Left hindlimb (tissue), 1 donor: ENCODE measurements at regions not wholly inside any gene's neighbourhood (a gene's known extent, or its start where the extent isn't known, plus 50 kb on each side); places are given as distances from the start of the nearest gene placed in this dataset.
"Not testable (repeated sequence)": the region's sequence is repeated elsewhere in the genome, so short reads cannot be mapped to it uniquely, and the experiment has no call there.

Source experiments
- DNase-seq: peaks from one replicate; pipeline ENCODE4 v3.0.0-alpha.2; 2018

DNA sequence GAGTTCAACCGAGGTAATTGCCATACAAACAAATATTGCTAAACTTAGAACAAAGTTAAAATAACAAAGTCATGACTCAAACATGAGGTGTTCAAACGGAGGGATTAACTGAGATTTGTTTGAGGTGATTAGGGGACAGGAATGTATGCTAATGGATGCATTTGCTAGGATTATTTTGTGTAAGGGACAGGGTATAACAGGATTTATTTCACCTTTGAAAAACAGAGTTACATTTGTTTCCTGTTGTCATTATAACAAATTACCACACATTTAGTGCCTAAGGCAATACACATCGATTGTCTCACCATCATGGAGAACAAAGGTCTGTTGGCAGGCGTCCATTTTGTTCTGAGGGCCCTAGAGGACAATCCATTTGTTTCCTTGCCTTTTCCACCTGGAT lies 304.3 kb upstream of the CNTNAP5 start:
- no peak for DNase-seq

DNA sequence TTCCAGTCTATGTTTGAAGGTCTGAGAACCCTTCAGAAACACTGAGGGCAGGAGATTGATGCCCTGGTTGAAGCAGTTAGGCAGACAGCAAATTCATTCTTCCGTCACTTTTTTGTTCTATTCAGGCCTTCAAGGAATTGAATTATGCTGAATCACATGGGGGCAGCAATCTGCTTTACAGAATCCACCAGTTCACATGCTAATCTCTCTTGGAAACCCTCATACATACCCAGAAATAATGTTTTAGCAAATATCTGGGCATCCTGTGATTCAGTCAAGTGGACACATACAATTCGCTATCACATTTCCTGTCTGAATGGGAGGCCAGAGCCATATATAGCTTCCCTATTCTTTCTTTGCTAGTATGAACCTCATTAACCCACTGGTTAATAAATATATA lies 301.4 kb upstream of the CNTNAP5 start:
- no peak for DNase-seq

DNA sequence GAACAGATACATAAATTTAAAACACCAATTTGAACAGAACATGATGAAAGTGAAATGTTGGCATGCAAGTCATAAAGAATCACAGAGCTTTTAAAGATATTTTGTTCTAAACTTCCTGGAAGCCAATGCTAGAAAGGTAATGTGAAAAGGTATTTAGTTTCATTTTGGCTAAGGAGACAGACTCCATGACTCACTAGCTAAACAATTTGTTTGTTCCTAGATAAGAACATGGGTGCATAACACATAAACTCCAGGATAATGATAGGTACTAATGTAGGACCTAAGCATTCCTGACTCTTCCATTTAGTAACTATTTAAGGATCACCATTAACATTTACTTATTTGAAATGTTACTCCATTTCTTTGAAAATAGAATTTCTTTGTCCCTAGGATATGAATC lies 292.5 kb upstream of the CNTNAP5 start:
- DNase-seq, result no peak

DNA sequence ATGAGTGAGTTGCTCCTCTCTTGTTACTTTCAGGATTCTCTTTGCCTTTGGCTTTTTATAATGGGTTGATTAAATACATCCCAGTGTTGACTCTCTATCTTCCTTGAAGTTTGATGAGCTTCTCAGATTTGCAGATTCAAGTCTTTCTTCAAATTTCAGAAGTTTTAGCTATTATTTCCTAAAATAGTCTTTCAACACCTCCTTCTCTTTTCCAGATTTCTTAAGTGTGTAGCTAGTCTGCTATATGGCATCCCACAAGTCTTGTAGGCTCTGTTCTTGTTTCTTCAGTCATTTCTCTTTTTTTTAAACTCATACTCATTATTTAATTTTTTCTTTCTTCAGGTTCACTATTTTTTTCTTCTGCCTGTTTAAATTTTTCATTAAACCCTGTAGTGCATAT lies 287.7 kb upstream of the CNTNAP5 start:
- DNase-seq, result no peak

DNA sequence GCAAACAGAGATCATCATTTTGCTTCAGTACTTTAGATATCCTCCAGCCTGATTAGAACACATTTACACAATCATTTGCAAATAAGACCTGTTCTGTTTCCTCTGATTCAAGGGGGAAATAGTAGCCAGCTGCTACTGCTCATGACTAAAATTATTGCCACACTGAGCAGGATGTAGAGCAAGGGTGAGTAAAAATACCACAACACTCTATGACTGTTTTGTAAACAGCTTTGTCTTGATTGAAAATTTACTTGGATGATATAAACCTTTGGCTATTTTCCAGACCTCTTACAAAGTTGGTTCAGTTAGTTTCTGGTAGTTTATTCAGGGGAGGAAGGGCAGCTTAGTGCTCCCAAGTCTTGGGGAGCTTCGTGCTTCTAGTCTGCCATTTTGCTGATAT lies 286.4 kb upstream of the CNTNAP5 start:
- no peak for DNase-seq

DNA sequence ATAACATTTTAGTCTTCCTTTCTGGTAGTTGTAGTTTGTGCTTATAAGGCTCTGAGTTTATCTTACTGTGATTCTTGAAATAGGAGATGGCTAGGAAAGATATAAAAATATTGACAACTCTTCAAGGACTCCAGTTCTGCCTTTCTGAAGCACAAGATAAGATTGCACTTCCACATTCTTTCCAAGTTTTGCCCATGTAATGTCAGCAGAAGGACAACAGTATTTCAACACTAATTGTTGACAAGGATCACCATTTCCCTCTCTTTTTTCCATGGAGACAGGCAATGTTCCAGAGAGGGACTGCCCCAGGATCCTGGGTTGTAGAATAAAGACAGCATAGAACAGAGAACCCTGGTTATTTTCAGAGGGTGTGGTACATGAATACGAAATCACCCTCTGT lies 279.1 kb upstream of the CNTNAP5 start:
- no peak for DNase-seq

DNA sequence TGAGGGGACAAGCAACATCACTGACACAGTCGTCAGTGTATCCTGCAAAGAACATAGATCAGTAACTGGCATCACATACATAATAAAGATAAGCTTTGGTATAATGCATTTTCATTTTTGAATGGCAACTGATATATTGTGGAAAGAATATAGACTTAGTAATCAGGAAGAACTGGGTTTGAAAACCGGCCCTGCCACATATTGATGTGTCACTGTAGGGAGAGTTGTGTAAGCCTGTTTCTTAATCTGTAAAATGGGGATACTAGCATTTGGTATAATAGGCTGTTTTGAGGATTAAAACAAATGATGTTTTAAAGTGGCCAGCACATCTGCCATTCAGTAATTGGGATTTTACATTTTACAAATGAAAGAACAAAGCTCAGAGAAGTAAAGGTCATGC lies 277.8 kb upstream of the CNTNAP5 start:
- DNase-seq, result no peak

DNA sequence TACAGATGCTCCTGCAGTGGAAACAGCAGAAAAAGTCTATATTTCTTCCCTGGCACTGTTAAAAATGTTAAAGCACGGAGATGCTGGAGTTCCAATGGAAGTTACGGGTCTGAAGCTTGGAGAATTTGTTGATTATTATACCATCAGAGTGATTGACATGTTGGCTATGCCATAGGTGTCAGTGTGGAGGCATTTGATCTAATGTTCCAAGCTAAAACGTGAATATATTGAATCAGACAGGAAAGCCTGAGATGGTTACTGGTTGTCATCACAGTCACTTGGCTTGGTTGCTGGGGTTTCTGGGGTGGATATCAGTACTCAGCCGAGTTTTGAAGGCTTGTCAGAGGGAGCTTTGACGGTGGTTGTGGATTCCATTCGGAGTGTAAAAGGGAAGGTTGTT lies 262.9 kb upstream of the CNTNAP5 start:
- no peak for DNase-seq

DNA sequence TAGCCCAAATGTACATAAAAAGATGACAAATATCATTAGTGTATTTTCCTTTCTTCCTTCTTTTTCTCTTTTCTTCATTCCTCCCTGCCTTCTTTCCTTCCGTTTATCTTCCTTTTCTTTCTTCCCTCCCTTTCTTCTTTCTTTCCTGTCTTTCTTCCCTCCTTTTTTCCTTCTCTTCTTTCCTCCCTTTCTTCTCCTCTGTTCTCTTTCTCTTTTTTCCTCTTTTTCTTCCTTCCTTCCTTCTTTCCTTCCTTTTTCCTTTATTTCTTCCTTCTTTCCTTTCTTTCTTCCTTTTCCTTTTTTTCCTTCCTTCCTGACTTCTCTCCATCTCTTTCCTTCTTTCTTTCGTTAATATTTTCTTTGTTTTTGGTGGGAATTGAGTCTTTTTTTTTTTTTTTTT lies 256.9 kb upstream of the CNTNAP5 start:
- no peak for DNase-seq

DNA sequence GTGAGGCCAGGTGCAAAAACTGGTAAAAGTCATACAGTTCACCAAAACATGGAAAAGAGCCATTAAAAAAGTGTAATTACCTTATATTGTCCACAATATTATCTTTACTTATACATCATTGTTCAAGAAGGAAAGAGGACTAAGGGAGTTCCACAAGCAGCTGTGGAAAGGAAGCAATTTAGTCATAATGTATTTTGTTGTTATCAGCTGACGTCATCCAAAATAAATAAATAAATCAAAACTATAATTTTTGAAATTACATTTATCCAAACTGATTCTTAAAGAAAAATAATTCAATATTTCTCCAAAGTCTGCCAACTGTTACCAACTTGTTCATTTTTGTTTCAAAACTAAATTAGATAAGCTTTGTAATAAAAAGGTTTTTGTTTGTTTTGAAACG lies 256.1 kb upstream of the CNTNAP5 start:
- DNase-seq, result no peak

DNA sequence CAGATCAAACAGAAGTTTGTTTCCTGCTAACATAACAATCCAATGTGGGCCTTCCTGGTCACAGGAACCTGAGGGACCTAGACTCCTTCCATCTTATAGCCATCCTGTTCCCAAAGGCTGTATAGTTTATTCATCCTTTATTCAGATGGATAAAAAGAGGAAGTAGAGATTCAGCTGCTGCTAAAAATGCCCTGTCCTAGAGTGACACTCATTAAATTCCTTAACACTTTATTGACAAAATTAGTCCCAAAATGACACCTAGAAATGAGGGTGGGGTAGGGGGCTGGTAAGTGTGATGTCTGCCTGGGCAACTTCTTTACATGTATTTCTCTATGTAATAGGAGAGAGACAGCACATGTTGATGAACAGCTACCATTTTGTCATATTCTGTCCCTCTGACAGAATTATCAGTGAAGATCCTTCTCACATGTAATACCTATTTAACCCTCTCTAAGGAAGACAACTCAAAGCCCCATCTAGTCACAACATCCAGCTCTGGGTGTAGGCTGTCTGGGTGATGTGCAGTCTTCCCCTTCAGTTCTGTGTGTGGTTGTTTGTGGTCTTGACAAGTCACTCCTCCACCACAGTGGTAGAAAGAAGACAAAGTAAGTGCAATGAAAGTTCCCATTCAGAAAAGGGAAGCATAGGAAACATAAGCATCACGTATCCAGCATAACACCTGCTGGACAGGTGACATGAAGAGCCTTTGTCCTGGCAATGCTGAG lies 253.9 kb upstream of the CNTNAP5 start:
- no peak for DNase-seq

DNA sequence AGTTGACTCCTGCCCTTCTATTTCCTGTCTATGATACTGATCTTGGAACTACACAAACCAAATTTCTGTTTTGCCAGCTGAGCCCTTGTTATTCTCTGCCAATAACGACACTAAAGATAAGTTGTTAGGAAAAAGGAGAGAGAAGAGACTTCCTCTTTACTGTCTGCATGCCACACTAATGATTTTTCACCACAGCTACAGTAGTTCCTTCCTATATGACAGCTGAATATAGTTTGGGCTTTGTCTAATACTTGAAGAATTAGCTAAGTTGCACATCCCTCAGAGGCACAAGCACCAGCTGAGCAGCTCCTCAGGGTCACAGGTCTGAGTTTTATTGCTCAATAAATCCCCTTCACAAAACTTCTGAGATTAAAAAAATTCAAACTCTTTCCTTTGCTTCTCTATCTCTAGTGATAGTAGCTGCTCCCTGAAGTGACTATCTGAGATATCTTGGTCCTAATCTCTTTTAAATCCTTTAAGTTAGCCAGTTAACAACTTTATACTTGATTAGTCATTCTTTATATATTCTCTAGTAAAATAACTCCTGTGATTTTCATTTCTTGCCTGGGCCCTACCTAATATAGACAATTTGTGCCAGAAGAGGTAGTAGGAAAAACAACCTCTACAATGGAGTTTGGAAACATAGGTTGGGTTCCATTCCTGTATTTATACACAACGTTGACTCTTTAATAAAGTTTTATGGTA lies 253.0 kb upstream of the CNTNAP5 start:
- no peak for DNase-seq

DNA sequence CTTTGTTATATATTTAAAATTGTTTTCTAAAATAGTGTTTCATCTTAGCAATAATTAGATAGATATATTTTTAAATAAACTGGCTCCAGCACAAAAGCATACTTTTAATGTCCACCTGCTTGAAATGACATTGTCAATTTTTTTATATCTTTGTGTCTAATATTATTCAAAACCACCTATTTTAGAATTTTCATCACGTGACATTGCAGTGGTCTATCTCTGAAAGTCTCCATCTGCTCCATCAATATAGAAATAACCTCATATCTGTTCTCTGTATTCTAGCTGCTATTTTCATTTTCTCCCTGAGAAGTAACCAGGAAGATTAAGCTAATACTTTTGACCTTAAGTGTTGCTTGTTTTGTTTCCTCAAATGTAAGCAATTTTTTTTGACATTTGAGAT lies 248.0 kb upstream of the CNTNAP5 start:
- no peak for DNase-seq

DNA sequence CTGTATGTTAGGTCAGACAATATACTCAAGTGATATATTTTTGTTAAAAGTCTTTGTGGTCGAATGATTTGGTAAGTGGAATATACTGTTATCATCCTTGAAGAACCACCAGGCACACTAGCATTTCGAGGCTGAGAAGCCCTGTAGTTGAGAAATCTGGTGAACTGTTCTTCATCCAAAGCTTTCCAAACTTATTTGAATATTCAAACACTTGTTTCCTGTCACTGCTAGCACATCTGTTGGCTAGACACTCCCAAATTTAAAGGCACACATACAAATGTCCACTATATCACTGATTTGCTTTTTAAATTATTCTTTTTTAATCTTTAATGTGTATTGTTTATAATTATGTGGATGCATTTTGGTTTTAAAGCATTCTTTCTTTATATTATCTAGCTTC lies 241.9 kb upstream of the CNTNAP5 start:
- no peak for DNase-seq

DNA sequence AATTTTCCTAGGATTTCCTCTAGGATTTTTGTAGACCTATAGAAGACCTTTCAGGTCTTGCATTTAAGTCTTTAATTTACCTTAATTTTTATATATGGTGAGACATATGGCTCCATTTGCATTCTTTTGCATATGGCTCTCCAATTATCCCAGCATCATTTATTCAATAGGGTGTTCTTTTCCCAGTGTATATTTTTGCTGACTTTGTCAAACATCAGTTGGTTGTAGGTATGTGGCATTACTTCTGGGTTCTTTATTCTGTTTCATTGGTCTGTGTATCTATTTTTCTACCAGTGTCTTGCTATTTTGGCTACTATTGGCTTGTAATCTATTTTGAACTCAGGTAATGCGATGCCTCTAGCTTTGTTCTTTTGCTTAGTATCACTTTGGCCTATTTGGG lies 239.8 kb upstream of the CNTNAP5 start:
- no peak for DNase-seq

DNA sequence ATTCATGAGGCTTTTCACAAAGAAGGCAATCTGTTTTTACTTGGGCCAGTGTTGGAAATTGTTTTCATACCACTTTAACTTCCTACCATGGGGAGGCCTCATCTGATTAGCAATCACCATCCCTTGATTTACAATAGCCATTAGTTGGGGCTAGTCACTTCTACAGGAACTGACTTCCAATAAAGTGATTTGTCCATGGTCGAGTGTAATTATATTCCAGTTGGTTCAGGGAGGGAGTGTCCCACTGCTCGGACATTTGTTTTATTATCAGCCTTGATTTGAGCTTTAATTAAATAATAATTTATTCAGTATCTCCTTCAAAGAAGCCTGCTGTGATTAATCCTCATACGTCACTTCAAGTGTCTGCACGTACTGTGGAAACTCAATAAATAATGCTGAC lies 233.9 kb upstream of the CNTNAP5 start:
- DNase-seq, result no peak

DNA sequence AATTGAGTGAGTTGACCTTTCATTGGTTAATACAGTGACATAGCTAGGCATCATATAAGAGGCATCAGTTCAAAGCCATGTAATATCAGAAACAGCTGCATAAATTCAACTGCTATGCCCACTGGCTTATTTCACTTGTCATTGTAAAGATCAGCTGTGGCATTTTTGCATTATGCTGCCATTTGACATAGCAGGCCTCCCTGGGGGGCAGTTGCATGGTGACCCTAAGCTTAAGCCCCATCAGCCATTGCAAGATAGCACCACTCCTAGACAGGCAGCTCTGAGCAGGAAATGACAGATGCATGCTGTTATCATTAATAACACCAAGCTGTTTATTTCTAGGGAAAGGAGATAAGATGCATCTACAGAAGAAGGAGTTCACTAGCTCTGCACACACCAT lies 233.4 kb upstream of the CNTNAP5 start:
- no peak for DNase-seq

DNA sequence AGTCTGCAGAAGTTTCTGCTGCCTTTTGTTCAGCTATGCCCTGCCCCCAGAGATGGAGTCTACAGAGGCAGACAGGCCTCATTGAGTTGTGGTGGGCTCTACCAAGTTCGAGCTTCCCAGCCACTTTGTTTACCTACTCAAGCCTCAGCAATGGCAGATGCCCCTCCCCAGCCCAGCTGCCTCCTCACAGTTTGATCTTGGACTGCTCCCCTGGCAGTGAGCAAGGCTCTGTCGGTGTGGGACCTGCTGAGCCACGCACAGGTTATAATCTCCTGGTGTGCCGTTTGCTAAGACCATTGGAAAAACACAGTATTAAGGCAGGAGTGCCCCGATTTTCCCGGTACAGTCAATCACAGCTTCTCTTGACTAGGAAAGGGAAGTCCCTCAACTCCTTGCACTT lies 221.0 kb upstream of the CNTNAP5 start:
- not testable (repeated sequence) for DNase-seq

DNA sequence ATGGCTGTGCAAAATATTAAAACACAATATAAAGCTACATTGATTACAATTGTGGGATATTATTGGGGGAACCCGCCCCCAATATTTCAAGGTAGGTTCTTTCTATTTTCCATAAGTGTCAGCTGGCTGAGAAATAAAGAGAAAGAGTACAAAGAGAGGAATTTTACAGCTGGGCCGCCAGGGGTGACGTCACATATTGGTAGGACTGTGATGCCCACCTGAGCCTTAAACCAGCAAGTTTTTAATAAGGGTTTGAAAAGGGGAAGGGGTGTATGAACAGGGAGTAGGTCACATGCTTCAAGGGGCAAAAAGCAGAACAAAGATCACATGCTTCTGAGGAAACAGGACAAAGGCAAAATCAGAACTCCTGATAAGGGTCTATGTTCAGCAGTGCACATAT lies 219.3 kb upstream of the CNTNAP5 start:
- DNase-seq, result not testable (repeated sequence)

DNA sequence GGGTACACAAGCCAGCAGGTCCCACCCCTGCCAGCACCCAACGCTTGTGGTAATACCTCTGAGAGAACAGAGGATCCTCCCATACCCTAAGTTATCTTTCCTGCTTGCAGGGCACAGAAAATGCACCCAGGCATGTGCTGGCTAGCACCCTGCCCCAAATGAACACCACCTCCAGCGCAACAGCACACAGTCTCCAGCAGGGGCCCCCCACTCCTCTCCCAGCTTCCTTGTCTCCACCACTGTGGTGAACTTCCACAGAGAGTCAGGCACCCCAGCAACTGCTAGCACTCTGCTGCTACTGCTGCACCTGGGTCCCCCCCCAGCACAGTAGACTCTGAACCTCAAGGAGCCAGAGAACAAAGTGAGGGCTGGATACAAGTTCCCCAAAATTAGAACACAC lies 216.8 kb upstream of the CNTNAP5 start:
- no peak for DNase-seq

DNA sequence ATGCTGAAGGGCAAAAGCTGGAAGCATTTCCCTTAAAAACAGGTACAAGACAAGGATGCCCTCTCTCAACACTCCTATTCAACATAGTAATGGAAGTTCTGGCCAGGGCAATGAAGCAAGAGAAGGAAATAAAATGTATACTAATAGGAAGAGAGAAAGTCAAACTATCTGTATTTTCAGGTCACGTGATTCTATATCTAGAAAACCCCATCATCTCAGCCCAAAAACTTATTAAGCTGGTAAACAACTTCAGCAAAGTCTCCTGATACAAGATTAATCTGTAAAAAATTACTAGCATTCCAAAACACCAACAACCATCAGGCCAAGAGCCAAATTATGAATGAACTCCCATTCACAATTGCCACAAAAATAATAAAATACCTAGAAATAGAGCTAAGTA lies 213.2 kb upstream of the CNTNAP5 start:
- no peak for DNase-seq

DNA sequence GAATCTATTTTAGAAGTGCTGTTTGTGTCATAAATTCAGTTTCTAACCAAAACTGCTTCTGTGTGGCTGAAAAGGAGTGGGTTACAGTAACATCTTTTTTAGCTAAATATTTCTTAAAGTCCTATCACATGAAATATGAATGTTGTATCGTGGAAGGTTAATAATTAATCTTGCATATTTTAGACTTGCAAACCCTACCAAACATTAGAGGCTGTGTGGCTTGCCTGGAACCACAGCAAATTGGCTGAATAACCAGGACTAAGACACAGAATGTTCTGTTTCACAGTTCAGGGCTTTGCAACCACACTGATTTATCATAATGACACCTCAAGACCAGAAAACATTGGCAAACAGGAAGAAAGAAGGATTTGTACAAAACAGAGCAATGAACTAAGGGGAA lies 208.9 kb upstream of the CNTNAP5 start:
- DNase-seq, result no peak

DNA sequence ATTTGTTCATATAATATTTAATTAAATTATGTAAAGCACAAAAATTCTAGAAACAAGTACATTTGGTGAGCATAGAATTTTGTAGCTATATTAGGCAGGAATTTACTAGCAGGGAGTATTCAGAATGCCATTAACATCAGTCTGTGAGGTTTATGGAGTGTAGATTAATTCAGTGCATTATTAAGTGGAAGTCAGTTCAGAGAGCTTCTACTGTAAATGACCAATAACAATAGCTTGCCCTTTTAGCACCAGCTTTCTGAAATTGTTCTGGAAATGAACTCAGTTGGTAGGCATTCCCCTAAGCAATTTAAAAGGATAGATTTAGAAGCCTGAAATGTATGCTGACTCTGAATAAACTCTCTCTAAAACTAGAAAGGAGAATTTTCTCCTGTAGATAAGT lies 208.2 kb upstream of the CNTNAP5 start:
- DNase-seq, result no peak

DNA sequence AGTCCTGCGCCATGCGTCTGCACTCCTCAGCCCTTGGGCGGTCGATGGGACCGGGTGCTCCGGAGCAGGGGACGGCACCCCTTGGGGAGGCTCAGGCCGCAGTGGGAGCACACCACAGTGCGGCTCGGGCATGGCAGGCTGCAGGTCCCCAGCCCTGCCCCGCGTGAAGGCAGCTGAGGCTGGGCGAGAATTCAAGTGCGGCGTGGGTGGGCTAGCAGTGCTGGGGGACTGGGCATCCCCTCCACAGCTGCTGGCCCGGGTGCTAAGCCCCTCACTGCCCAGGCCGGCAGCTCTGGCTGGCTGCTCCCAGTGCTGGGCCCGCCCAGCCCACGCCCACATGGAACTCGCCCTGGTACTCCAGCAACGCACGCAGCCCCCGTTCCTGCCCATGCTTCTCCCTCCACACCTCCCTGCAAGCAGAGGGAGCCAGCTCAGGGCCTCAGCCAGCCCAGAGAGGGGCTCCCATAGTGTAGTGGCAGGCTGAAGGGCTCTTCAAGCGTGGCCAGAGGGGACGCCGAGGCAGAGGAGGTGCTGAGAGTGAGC lies 198.3 kb upstream of the CNTNAP5 start:
- no peak for DNase-seq

DNA sequence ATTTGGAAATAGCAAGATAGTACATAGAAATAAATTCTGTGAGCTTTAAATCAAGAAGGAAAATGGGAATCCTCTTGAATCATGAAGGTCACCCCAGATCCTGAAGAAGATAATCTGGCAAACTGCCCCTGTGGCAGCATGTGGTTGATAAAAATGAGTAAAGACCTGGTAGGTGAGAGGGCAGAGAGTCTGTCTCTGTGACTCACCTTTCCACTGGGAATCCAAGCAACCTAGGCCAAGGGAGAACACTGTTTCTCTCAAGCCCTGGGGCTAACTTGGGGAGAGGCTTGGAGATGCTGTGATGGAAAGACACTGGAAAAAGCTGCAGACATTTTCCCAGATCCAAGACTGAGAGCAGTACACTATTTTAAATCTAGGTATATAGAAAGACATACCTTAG lies 185.8 kb upstream of the CNTNAP5 start:
- no peak for DNase-seq
